H9 (cell line): ENCODE measurements at regions not wholly inside any gene's neighbourhood (a gene's known extent, or its start where the extent isn't known, plus 50 kb on each side); places are given as distances from the start of the nearest gene placed in this dataset.

Experiments
- DNase-seq: peaks from one replicate; pipeline ENCODE4 v3.0.0-alpha.2; 2017
- H2AFZ ChIP-seq: one replicate; pipeline ENCODE4 v1.6.1; 2013; ENCODE audit warnings: mild to moderate bottlenecking, low read length, control low read depth, moderate library complexity
- H2AK5ac ChIP-seq: 2 replicates; pipeline ENCODE4 v1.6.1; 2013; ENCODE audit warnings: low read length, control low read depth, mixed read lengths; ENCODE audit not compliant: insufficient read length
- H2BK120ac ChIP-seq: one replicate; pipeline ENCODE4 v1.6.1; 2013; ENCODE audit warnings: low read depth, mild to moderate bottlenecking, low read length, control low read depth, inconsistent platforms; ENCODE audit not compliant: poor library complexity, severe bottlenecking
- H2BK12ac ChIP-seq: 2 replicates; pipeline ENCODE4 v1.6.1; 2013; ENCODE audit warnings: low read length, control low read depth, mixed read lengths, low read depth; ENCODE audit not compliant: insufficient read length
- H2BK15ac ChIP-seq: 2 replicates; pipeline ENCODE4 v1.6.1; 2013; ENCODE audit warnings: low read depth, low read length, control low read depth
- H2BK20ac ChIP-seq: one replicate; pipeline ENCODE4 v1.6.1; 2013; ENCODE audit warnings: low read depth, mild to moderate bottlenecking, low read length, control low read depth, inconsistent platforms; ENCODE audit not compliant: poor library complexity, severe bottlenecking
- H2BK5ac ChIP-seq: 2 replicates; pipeline ENCODE4 v1.6.1; 2013; ENCODE audit warnings: low read length, control low read depth, mixed read lengths; ENCODE audit not compliant: insufficient read length
- H3K14ac ChIP-seq: 2 replicates; pipeline ENCODE4 v1.6.1; 2013; ENCODE audit warnings: low read length, control low read depth; ENCODE audit not compliant: insufficient read depth
- H3K18ac ChIP-seq: 2 replicates; pipeline ENCODE4 v1.6.1; 2013; ENCODE audit warnings: low read depth, mild to moderate bottlenecking, mixed read lengths, low read length, control low read depth; ENCODE audit not compliant: insufficient read length
- H3K23ac ChIP-seq: 2 replicates; pipeline ENCODE4 v1.6.1; 2013; ENCODE audit warnings: low read length, control low read depth, mixed read lengths, low read depth; ENCODE audit not compliant: insufficient read length
- H3K23me2 ChIP-seq: 2 replicates; pipeline ENCODE4 v1.6.1; 2013; ENCODE audit warnings: low read depth, mild to moderate bottlenecking, mixed read lengths, low read length, control low read depth; ENCODE audit not compliant: insufficient read length, poor library complexity, severe bottlenecking
- H3K27ac ChIP-seq: 2 replicates; pipeline ENCODE4 v1.5.1; 2013; ENCODE audit warnings: low read length, control low read depth, mixed read lengths, low read depth; ENCODE audit not compliant: insufficient read length
- H3K27me3 ChIP-seq: 2 replicates; pipeline ENCODE4 v1.6.1; 2013; ENCODE audit warnings: low read length, control low read depth, inconsistent platforms; ENCODE audit not compliant: insufficient read depth
- H3K4ac ChIP-seq: 2 replicates; pipeline ENCODE4 v1.6.1; 2013; ENCODE audit warnings: low read depth, mild to moderate bottlenecking, control low read depth, inconsistent platforms, low read length, moderate library complexity
- H3K4me1 ChIP-seq: 2 replicates; pipeline ENCODE4 v1.6.1; 2013; ENCODE audit warnings: low read length, control low read depth, inconsistent platforms; ENCODE audit not compliant: insufficient read depth
- H3K4me2 ChIP-seq: 2 replicates; pipeline ENCODE4 v1.6.1; 2013; ENCODE audit warnings: low read length, control low read depth, mixed read lengths; ENCODE audit not compliant: insufficient read length, insufficient read depth
- H3K56ac ChIP-seq: 2 replicates; pipeline ENCODE4 v1.6.1; 2013; ENCODE audit warnings: low read depth, mild to moderate bottlenecking, mixed read lengths, low read length, control low read depth; ENCODE audit not compliant: insufficient read length
- H3K79me1 ChIP-seq: 2 replicates; pipeline ENCODE4 v1.6.1; 2013; ENCODE audit warnings: low read depth, mild to moderate bottlenecking, moderate library complexity, low read length, control low read depth, inconsistent platforms; ENCODE audit not compliant: insufficient read depth, poor library complexity, severe bottlenecking
- H3K79me2 ChIP-seq: 2 replicates; pipeline ENCODE4 v1.6.1; 2013; ENCODE audit warnings: low read length, control low read depth, inconsistent platforms; ENCODE audit not compliant: insufficient read depth
- H3K9ac ChIP-seq: 2 replicates; pipeline ENCODE4 v1.6.1; 2013; ENCODE audit warnings: low read length, control low read depth, mixed read lengths; ENCODE audit not compliant: insufficient read length; ENCODE audit errors: extremely low read depth
- H3K9me3 ChIP-seq: one replicate; pipeline ENCODE4 v1.6.1; 2013; ENCODE audit warnings: low read depth, low read length, inconsistent platforms; ENCODE audit not compliant: control insufficient read depth
- H3T11ph ChIP-seq: one replicate; pipeline ENCODE4 v1.6.1; 2013; ENCODE audit warnings: mild to moderate bottlenecking, low read length, control low read depth, inconsistent platforms
- H4K20me1 ChIP-seq: one replicate; pipeline ENCODE4 v1.6.1; 2013; ENCODE audit not compliant: control insufficient read depth, insufficient read length, insufficient read depth
- H4K5ac ChIP-seq: 2 replicates; pipeline ENCODE4 v1.6.1; 2013; ENCODE audit warnings: low read depth, mild to moderate bottlenecking, mixed read lengths, low read length, control low read depth; ENCODE audit not compliant: insufficient read length
- H4K8ac ChIP-seq: replicated peaks from 2 replicates; pipeline ENCODE4 v1.6.1; 2013; ENCODE audit warnings: low read length, control low read depth, mixed read lengths, low read depth; ENCODE audit not compliant: insufficient read length
- H4K91ac ChIP-seq: 2 replicates; pipeline ENCODE4 v1.6.1; 2013; ENCODE audit warnings: low read depth, mild to moderate bottlenecking, moderate library complexity, mixed read lengths, low read length, control low read depth; ENCODE audit not compliant: insufficient read length
- H3K27ac Mint-ChIP-seq, 3 experiments: 2 replicates in 2 of 3; 3 replicates in 1 of 3; pipeline ENCODE4 v1.8.0; 2020 to 2021; ENCODE audit warnings: mixed read lengths in 3 of 3, mild to moderate bottlenecking in 1 of 3, moderate library complexity in 1 of 3
- H3K27me3 Mint-ChIP-seq: 2 replicates; pipeline ENCODE4 v1.8.0; 2021; ENCODE audit warnings: low read depth, mild to moderate bottlenecking, moderate library complexity, mixed read lengths
- H3K36me3 Mint-ChIP-seq, 3 experiments: 2 replicates in 2 of 3; 3 replicates in 1 of 3; pipeline ENCODE4 v1.8.0; 2020 to 2021; ENCODE audit warnings: low read depth in 3 of 3, mixed read lengths in 3 of 3; ENCODE audit not compliant: insufficient read depth in 1 of 3
- H3K4me1 Mint-ChIP-seq, 2 experiments: 2 replicates each; pipeline ENCODE4 v1.8.0; 2020; ENCODE audit warnings: mixed read lengths in 2 of 2
- H3K4me3 Mint-ChIP-seq, 2 experiments: 2 replicates in 1 of 2; 3 replicates in 1 of 2; pipeline ENCODE4 v1.8.0; 2020 to 2021; ENCODE audit warnings: mild to moderate bottlenecking in 2 of 2, mixed read lengths in 2 of 2, moderate library complexity in 1 of 2
- H3K9me3 Mint-ChIP-seq, 2 experiments: 2 replicates in 1 of 2; 3 replicates in 1 of 2; pipeline ENCODE4 v1.8.0; 2020; ENCODE audit warnings: mild to moderate bottlenecking in 2 of 2, mixed read lengths in 2 of 2, moderate library complexity in 1 of 2
- WGBS: extraction: QIAGEN DNeasy Blood & Tissue Kit; methylation state at CpG from one replicate; pipeline ENCODE4 v1.1.7; 2013; ENCODE audit warnings: missing lambda C conversion rate, low lambda C conversion rate, mixed read lengths; ENCODE audit not compliant: insufficient read length; ENCODE audit errors: extremely low coverage; 5-methylcytosine and 5-hydroxymethylcytosine counted together
- TF ChIP-seq, protein P1 (sequence below): fragments of 200-600 bp; sonication (generic); conservative IDR thresholded peaks from 3 replicates; pipeline ENCODE4 v1.8.0; 2021; ENCODE audit warnings: antibody characterized with exemption, mild to moderate bottlenecking

DNA sequence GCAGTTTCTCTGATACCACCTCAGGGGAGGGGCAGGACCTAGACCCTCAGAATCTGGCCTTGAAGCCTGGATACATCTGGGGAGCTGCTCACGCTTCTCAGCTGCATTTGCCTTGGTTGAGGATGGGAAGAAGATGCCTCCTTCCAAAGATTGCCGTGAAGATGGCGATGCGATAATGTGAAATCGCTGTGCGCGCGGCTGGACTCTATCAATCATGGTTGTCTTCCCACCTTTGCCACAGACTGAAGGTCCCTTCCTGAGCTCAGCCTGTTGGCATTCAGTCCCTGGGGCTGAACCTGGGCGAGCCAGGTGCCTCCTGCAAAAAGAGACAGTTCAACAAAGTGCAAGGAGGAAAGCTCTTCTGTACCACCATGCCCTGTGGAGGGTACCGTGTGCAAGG lies 114.4 kb upstream of the SLC45A1 start:
- DNase-seq, result no peak
- H3T11ph ChIP-seq, result no peak overlapping the region
- H3K79me2 ChIP-seq, result no peaks in the 10 kb centered on the region
- H3K27ac ChIP-seq, result no peak overlapping the region
- H2BK5ac ChIP-seq, result no peak overlapping the region
- no peak overlapping the region for H2BK15ac ChIP-seq
- peaks cover 4% of the 10 kb centered on the region; the same call in 1 of the 2 replicates for H3K4me1 ChIP-seq
- H3K56ac ChIP-seq, result no peak overlapping the region
- H4K20me1 ChIP-seq, result no peaks in the 10 kb centered on the region
- TF ChIP-seq, protein P1, sequence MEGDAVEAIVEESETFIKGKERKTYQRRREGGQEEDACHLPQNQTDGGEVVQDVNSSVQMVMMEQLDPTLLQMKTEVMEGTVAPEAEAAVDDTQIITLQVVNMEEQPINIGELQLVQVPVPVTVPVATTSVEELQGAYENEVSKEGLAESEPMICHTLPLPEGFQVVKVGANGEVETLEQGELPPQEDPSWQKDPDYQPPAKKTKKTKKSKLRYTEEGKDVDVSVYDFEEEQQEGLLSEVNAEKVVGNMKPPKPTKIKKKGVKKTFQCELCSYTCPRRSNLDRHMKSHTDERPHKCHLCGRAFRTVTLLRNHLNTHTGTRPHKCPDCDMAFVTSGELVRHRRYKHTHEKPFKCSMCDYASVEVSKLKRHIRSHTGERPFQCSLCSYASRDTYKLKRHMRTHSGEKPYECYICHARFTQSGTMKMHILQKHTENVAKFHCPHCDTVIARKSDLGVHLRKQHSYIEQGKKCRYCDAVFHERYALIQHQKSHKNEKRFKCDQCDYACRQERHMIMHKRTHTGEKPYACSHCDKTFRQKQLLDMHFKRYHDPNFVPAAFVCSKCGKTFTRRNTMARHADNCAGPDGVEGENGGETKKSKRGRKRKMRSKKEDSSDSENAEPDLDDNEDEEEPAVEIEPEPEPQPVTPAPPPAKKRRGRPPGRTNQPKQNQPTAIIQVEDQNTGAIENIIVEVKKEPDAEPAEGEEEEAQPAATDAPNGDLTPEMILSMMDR, result no peak
- no peak overlapping the region for H3K18ac ChIP-seq
- WGBS, result no CpG with 5 or more reads among the region's 10 CpGs
- no peak overlapping the region for H3K4me2 ChIP-seq
- H3K9me3 Mint-ChIP-seq, result no peaks in the 10 kb centered on the region
- no peak overlapping the region for H4K8ac ChIP-seq
- H3K4ac ChIP-seq, result no peak overlapping the region
- H2BK20ac ChIP-seq, result no peak overlapping the region
- H3K9me3 ChIP-seq, result no peaks in the 10 kb centered on the region
- H3K79me1 ChIP-seq, result no peaks in the 10 kb centered on the region
- no peaks in the 10 kb centered on the region for H3K27me3 ChIP-seq
- H3K4me3 Mint-ChIP-seq, result no peak overlapping the region
- H3K9ac ChIP-seq, result no peak overlapping the region
- no peak overlapping the region for H3K14ac ChIP-seq
- H3K36me3 Mint-ChIP-seq, result no peaks in the 10 kb centered on the region
- peaks cover 2% of the 10 kb centered on the region; the same call in 1 of the 2 replicates for H3K27me3 Mint-ChIP-seq
- H3K23ac ChIP-seq, result no peak overlapping the region
- no peak overlapping the region for H2BK12ac ChIP-seq
- H3K4me1 Mint-ChIP-seq, result peaks cover 21 to 26% of the 10 kb centered on the region in 2 experiments
- no peak overlapping the region for H4K5ac ChIP-seq
- H4K91ac ChIP-seq, result no peak overlapping the region
- H2AK5ac ChIP-seq, result no peak overlapping the region
- no peak overlapping the region for H2BK120ac ChIP-seq
- no peak overlapping the region for H3K27ac Mint-ChIP-seq
- no peak overlapping the region for H2AFZ ChIP-seq
- H3K23me2 ChIP-seq, result no peaks in the 10 kb centered on the region
